K562 (cell line): ENCODE measurements at regions not wholly inside any gene's neighbourhood (a gene's known extent, or its start where the extent isn't known, plus 50 kb on each side); places are given as distances from the start of the nearest gene placed in this dataset.

Source experiments
- BRD4 ChIP-seq: fragments of 200-600 bp; sonication (generic); IDR thresholded peaks from 2 replicates; pipeline ENCODE4 v1.6.1; 2017; ENCODE audit warnings: inconsistent platforms
- CC2D1A ChIP-seq: fragments of 450-650 bp; IDR thresholded peaks from 2 replicates; pipeline ENCODE4 v1.6.1; 2017; ENCODE audit warnings: mild to moderate bottlenecking
- CSDE1 ChIP-seq, 2 experiments: fragments of 450-650 bp; IDR thresholded peaks; 2 replicates each; pipeline ENCODE4 v1.6.1; 2016; ENCODE audit warnings: mild to moderate bottlenecking in 1 of 2
- DNMT1 ChIP-seq: fragments of 450-650 bp; IDR thresholded peaks from 2 replicates; pipeline ENCODE4 v1.6.1; 2016; ENCODE audit warnings: antibody characterized with exemption, mild to moderate bottlenecking
- KDM1A ChIP-seq, 2 experiments: fragments of 450-650 bp; IDR thresholded peaks; 2 replicates each; pipeline ENCODE4 v1.6.1; 2016; ENCODE audit warnings: mild to moderate bottlenecking in 2 of 2
- L3MBTL2 ChIP-seq: fragments of 450-650 bp; IDR thresholded peaks from 2 replicates; pipeline ENCODE4 v1.6.1; 2016; ENCODE audit warnings: mild to moderate bottlenecking, moderate library complexity
- LCOR ChIP-seq: sonication (generic); formaldehyde crosslinking; IDR thresholded peaks from 2 replicates; pipeline ENCODE4 v1.8.0; 2022; ENCODE audit warnings: mild to moderate bottlenecking, missing genetic modification reagents
- POLR3G ChIP-seq: IDR thresholded peaks from 2 replicates; pipeline ENCODE4 v1.6.1; 2011; ENCODE audit not compliant: insufficient read length, insufficient replicate concordance; ENCODE audit errors: extremely low read depth
- SRSF7 ChIP-seq: fragments of 200-400 bp; formaldehyde crosslinking; optimal IDR thresholded peaks from 2 replicates; pipeline ENCODE3; 2017; ENCODE audit warnings: mild to moderate bottlenecking, low read depth, low read length
- STAT5B ChIP-seq: fragments of 250-450 bp; sonication (Bioruptor Pico); IDR thresholded peaks from 2 replicates; pipeline ENCODE4 v1.8.0; 2021; ENCODE audit warnings: mild to moderate bottlenecking, inconsistent platforms
- TAF7 ChIP-seq: fragments of 450-650 bp; IDR thresholded peaks from 2 replicates; pipeline ENCODE4 v1.6.1; 2016; ENCODE audit warnings: missing genetic modification characterization, missing compliant biosample characterization
- TRIM28 ChIP-seq: fragments of 450-650 bp; IDR thresholded peaks from 2 replicates; pipeline ENCODE4 v1.6.1; 2017
- XRCC3 ChIP-seq: fragments of 450-650 bp; IDR thresholded peaks from 2 replicates; pipeline ENCODE4 v1.6.1; 2017; ENCODE audit warnings: mild to moderate bottlenecking, moderate library complexity
- ZC3H11A ChIP-seq: IDR thresholded peaks from 2 replicates; pipeline ENCODE4 v1.6.1; 2012; ENCODE audit warnings: low read depth, low read length, improper control_type of control experiment
- ZNF384 ChIP-seq: IDR thresholded peaks from 2 replicates; pipeline ENCODE4 v1.6.1; 2012; ENCODE audit warnings: low read depth, low read length, improper control_type of control experiment
- TF ChIP-seq, protein P1 (sequence below), 3 experiments: IDR thresholded peaks in 2 of 3; conservative IDR thresholded peaks in 1 of 3; 2 replicates each; pipeline ENCODE4 v1.5.1; 2011 to 2012; ENCODE audit warnings: low read length in 3 of 3, mild to moderate bottlenecking in 3 of 3, control low read depth in 2 of 3, improper control_type of control experiment in 1 of 3, inconsistent platforms in 1 of 3, low read depth in 1 of 3, mixed read lengths in 1 of 3, moderate library complexity in 1 of 3; ENCODE audit not compliant: insufficient read depth in 2 of 3
- TF ChIP-seq, protein P2 (sequence below), 2 experiments: IDR thresholded peaks; 2 replicates each; pipeline ENCODE4 v1.6.1; 2011; ENCODE audit warnings: borderline replicate concordance in 1 of 2, control low read depth in 1 of 2, low read depth in 1 of 2, low read length in 1 of 2, mild to moderate bottlenecking in 1 of 2, mixed read lengths in 1 of 2, moderate library complexity in 1 of 2; ENCODE audit not compliant: insufficient read depth in 1 of 2, insufficient read length in 1 of 2, poor library complexity in 1 of 2, severe bottlenecking in 1 of 2; ENCODE audit errors: extremely low read depth in 1 of 2
- TF ChIP-seq, protein P3 (sequence below): IDR thresholded peaks from 2 replicates; pipeline ENCODE4 v1.6.1; 2011; ENCODE audit not compliant: insufficient read length; ENCODE audit errors: extremely low read depth
- TF ChIP-seq, protein P4 (sequence below): fragments of 450-650 bp; formaldehyde crosslinking; IDR thresholded peaks from 2 replicates; pipeline ENCODE4 v1.4.0; 2020; ENCODE audit warnings: mild to moderate bottlenecking, moderate library complexity
- TF ChIP-seq, protein P5 (sequence below): sonication (generic); formaldehyde crosslinking; IDR thresholded peaks from 2 replicates; pipeline ENCODE4 v1.8.0; 2022; ENCODE audit warnings: missing genetic modification reagents, mild to moderate bottlenecking, moderate library complexity, borderline replicate concordance
- TF ChIP-seq, protein P6 (sequence below): fragments of 250-450 bp; sonication (Bioruptor Pico); IDR thresholded peaks from 2 replicates; pipeline ENCODE4 v1.4.0; 2020; ENCODE audit warnings: mild to moderate bottlenecking, moderate library complexity

DNA sequence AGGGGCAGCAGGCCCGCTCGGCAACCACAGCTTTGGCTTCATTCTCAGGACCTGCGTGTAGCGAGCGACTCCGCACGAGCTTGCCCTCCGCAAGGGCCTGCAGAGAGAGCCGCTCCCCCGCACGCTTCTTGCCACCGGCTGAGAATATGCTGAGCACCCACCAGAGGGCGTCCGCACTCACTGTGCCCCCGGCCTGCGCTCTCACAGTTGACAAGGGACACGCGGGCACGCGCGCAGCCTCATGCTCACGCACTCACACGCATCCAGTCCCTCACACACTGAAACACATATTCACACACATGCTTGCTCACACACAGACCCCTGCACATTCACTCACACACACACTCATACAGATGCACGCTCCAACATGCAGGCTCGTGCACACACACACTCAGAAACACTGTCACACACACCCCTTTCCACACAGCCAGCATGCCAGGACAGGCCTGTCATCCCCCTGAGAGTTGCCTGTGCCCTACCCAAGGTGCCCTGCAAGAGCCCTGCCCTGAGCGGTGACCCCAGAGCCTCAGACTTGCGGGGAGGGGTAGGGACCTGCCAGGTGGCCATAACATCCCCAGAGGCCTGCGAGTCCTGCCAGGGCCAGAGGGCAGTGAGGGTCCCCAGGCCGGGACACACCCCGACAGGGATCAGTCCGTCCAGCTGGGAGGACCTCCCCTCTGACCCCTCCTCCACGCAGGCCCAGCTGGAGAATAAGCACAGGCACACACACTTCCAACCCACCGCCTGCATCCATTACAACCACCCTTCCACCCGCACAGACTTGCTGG lies 174.1 kb downstream of the BMP7 start (continued):
- TF ChIP-seq, protein P1, sequence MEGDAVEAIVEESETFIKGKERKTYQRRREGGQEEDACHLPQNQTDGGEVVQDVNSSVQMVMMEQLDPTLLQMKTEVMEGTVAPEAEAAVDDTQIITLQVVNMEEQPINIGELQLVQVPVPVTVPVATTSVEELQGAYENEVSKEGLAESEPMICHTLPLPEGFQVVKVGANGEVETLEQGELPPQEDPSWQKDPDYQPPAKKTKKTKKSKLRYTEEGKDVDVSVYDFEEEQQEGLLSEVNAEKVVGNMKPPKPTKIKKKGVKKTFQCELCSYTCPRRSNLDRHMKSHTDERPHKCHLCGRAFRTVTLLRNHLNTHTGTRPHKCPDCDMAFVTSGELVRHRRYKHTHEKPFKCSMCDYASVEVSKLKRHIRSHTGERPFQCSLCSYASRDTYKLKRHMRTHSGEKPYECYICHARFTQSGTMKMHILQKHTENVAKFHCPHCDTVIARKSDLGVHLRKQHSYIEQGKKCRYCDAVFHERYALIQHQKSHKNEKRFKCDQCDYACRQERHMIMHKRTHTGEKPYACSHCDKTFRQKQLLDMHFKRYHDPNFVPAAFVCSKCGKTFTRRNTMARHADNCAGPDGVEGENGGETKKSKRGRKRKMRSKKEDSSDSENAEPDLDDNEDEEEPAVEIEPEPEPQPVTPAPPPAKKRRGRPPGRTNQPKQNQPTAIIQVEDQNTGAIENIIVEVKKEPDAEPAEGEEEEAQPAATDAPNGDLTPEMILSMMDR (IDR thresholded peaks at IDR 0.05 in 2 of 3, conservative IDR thresholded peaks at IDR 0.05 in 1 of 3; ENCODE audit: insufficient read depth in 2 of 3, low read depth in 1 of 3, low read length in 3 of 3) = peak; percentile 81 to 89 (median 86)
- TF ChIP-seq, protein P2, sequence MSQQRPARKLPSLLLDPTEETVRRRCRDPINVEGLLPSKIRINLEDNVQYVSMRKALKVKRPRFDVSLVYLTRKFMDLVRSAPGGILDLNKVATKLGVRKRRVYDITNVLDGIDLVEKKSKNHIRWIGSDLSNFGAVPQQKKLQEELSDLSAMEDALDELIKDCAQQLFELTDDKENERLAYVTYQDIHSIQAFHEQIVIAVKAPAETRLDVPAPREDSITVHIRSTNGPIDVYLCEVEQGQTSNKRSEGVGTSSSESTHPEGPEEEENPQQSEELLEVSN (IDR thresholded peaks at IDR 0.05; ENCODE audit: borderline replicate concordance in 1 of 2, extremely low read depth in 1 of 2, insufficient read depth in 1 of 2, insufficient read length in 1 of 2, low read depth in 1 of 2, low read length in 1 of 2, poor library complexity in 1 of 2, severe bottlenecking in 1 of 2) = peak; percentile 13 to 45
- no peak for TF ChIP-seq KDM1A (IDR thresholded peaks at IDR 0.05)
- no peak for TF ChIP-seq TAF7
- TF ChIP-seq ZC3H11A = no peak
- no peak for TF ChIP-seq POLR3G
- no peak for TF ChIP-seq LCOR
- TF ChIP-seq ZNF384 = no peak
- TF ChIP-seq XRCC3 = no peak
- no peak for TF ChIP-seq CC2D1A
- no peak for TF ChIP-seq SRSF7
- TF ChIP-seq STAT5B (CRISPR knock-in tag) = no peak
- TF ChIP-seq, protein P3, sequence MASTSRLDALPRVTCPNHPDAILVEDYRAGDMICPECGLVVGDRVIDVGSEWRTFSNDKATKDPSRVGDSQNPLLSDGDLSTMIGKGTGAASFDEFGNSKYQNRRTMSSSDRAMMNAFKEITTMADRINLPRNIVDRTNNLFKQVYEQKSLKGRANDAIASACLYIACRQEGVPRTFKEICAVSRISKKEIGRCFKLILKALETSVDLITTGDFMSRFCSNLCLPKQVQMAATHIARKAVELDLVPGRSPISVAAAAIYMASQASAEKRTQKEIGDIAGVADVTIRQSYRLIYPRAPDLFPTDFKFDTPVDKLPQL = no peak
- TF ChIP-seq BRD4 = no peak
- TF ChIP-seq, protein P4, sequence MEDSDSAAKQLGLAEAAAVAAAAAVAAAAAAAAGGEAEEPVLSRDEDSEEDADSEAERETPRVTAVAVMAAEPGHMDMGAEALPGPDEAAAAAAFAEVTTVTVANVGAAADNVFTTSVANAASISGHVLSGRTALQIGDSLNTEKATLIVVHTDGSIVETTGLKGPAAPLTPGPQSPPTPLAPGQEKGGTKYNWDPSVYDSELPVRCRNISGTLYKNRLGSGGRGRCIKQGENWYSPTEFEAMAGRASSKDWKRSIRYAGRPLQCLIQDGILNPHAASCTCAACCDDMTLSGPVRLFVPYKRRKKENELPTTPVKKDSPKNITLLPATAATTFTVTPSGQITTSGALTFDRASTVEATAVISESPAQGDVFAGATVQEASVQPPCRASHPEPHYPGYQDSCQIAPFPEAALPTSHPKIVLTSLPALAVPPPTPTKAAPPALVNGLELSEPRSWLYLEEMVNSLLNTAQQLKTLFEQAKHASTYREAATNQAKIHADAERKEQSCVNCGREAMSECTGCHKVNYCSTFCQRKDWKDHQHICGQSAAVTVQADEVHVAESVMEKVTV (CRISPR knock-in tag) = peak; percentile 56
- TF ChIP-seq L3MBTL2 = peak; percentile 51; the same call in 1 of the 2 replicates
- no peak for TF ChIP-seq DNMT1
- no peak for TF ChIP-seq CSDE1 (IDR thresholded peaks at IDR 0.05)
- TF ChIP-seq, protein P5, sequence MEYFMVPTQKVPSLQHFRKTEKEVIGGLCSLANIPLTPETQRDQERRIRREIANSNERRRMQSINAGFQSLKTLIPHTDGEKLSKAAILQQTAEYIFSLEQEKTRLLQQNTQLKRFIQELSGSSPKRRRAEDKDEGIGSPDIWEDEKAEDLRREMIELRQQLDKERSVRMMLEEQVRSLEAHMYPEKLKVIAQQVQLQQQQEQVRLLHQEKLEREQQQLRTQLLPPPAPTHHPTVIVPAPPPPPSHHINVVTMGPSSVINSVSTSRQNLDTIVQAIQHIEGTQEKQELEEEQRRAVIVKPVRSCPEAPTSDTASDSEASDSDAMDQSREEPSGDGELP (CRISPR knock-in tag) = peak; percentile 35; the same call in 1 of the 2 replicates
- no peak for TF ChIP-seq TRIM28
- TF ChIP-seq, protein P6, sequence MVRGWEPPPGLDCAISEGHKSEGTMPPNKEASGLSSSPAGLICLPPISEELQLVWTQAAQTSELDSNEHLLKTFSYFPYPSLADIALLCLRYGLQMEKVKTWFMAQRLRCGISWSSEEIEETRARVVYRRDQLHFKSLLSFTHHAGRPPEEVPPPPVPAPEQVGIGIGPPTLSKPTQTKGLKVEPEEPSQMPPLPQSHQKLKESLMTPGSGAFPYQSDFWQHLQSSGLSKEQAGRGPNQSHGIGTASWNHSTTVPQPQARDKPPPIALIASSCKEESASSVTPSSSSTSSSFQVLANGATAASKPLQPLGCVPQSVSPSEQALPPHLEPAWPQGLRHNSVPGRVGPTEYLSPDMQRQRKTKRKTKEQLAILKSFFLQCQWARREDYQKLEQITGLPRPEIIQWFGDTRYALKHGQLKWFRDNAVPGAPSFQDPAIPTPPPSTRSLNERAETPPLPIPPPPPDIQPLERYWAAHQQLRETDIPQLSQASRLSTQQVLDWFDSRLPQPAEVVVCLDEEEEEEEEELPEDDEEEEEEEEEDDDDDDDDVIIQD (CRISPR knock-in tag) = no peak
